ENCODE measurements at regions not wholly inside any gene's neighbourhood (a gene's known extent, or its start where the extent isn't known, plus 50 kb on each side); places are given as distances from the start of the nearest gene placed in this dataset.

DNA sequence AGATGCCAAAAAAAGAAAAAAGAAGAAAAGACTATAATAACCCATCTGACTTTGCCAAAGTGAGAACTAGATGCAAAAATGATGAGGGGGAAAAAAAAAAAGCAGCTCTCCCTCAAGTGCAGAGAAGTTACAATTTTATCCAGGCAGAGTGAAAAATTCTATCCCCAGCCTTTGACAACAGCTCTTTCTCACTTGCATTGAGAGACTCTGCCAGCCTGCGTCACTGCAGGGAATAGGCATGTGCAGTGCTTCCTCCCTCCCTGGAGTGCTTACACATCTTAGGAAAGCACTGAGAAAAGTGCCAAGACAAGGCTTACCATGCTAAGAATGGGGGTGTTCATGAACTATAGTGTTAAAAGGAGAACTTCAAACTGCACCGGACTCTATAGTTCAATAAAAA is 418.6 kb upstream of the TYRP1 start:
- TF ChIP-seq, protein P1, sequence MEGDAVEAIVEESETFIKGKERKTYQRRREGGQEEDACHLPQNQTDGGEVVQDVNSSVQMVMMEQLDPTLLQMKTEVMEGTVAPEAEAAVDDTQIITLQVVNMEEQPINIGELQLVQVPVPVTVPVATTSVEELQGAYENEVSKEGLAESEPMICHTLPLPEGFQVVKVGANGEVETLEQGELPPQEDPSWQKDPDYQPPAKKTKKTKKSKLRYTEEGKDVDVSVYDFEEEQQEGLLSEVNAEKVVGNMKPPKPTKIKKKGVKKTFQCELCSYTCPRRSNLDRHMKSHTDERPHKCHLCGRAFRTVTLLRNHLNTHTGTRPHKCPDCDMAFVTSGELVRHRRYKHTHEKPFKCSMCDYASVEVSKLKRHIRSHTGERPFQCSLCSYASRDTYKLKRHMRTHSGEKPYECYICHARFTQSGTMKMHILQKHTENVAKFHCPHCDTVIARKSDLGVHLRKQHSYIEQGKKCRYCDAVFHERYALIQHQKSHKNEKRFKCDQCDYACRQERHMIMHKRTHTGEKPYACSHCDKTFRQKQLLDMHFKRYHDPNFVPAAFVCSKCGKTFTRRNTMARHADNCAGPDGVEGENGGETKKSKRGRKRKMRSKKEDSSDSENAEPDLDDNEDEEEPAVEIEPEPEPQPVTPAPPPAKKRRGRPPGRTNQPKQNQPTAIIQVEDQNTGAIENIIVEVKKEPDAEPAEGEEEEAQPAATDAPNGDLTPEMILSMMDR (conservative IDR thresholded peaks at IDR 0.05; ENCODE audit: low read depth, low read length) = no peak
- no peak for TF ChIP-seq EZH2 (IDR thresholded peaks at IDR 0.05; ENCODE audit: low read length, unreplicated experiment)
- no peak for TF ChIP-seq EZH2phosphoT487 (IDR thresholded peaks at IDR 0.05; ENCODE audit: borderline replicate concordance, low read length)
